ENCODE measurements at regions not wholly inside any gene's neighbourhood (a gene's known extent, or its start where the extent isn't known, plus 50 kb on each side); places are given as distances from the start of the nearest gene placed in this dataset.

GRCh38 chr20:24199501-24199900, 210.9 kb upstream of the GGTLC1 start:
- TF ChIP-seq EP300 (IDR thresholded peaks at IDR 0.05; ENCODE audit: borderline replicate concordance) (no peak), ZBTB7A (IDR thresholded peaks at IDR 0.05; ENCODE audit: low read depth) (no peak), TEAD4 (IDR thresholded peaks at IDR 0.05) (no peak), FOXM1 (IDR thresholded peaks at IDR 0.05; ENCODE audit: borderline replicate concordance, low read depth) (no peak), CREB1 (IDR thresholded peaks at IDR 0.05; ENCODE audit: low read depth) (no peak), EGR1 (IDR thresholded peaks at IDR 0.05) (no peak), CEBPB (IDR thresholded peaks at IDR 0.05) (no peak), YY1 (IDR thresholded peaks at IDR 0.05; ENCODE audit: low read depth) (no peak), NFIC (IDR thresholded peaks at IDR 0.05) (no peak), TAF1 (IDR thresholded peaks at IDR 0.05; ENCODE audit: low read depth) (no peak)
- TF ChIP-seq, protein P1, sequence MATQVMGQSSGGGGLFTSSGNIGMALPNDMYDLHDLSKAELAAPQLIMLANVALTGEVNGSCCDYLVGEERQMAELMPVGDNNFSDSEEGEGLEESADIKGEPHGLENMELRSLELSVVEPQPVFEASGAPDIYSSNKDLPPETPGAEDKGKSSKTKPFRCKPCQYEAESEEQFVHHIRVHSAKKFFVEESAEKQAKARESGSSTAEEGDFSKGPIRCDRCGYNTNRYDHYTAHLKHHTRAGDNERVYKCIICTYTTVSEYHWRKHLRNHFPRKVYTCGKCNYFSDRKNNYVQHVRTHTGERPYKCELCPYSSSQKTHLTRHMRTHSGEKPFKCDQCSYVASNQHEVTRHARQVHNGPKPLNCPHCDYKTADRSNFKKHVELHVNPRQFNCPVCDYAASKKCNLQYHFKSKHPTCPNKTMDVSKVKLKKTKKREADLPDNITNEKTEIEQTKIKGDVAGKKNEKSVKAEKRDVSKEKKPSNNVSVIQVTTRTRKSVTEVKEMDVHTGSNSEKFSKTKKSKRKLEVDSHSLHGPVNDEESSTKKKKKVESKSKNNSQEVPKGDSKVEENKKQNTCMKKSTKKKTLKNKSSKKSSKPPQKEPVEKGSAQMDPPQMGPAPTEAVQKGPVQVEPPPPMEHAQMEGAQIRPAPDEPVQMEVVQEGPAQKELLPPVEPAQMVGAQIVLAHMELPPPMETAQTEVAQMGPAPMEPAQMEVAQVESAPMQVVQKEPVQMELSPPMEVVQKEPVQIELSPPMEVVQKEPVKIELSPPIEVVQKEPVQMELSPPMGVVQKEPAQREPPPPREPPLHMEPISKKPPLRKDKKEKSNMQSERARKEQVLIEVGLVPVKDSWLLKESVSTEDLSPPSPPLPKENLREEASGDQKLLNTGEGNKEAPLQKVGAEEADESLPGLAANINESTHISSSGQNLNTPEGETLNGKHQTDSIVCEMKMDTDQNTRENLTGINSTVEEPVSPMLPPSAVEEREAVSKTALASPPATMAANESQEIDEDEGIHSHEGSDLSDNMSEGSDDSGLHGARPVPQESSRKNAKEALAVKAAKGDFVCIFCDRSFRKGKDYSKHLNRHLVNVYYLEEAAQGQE (IDR thresholded peaks at IDR 0.05; ENCODE audit: low read depth): no peak

GRCh38 chr20:24194143-24194542, 205.6 kb upstream of the GGTLC1 start:
- TF ChIP-seq EGR1 (IDR thresholded peaks at IDR 0.05) (no peak), YY1 (IDR thresholded peaks at IDR 0.05; ENCODE audit: low read depth) (no peak), CEBPB (IDR thresholded peaks at IDR 0.05) (0 out of 2 replicates have a peak, but pooled peaks have one; percentile 17)

GRCh38 chr20:24190905-24191304, 202.3 kb upstream of the GGTLC1 start:
- TF ChIP-seq NFIC (IDR thresholded peaks at IDR 0.05) (no peak), TCF12 (IDR thresholded peaks at IDR 0.05; ENCODE audit: low read depth) (no peak), ZBTB7A (IDR thresholded peaks at IDR 0.05; ENCODE audit: low read depth) (no peak), EP300 (IDR thresholded peaks at IDR 0.05; ENCODE audit: borderline replicate concordance) (no peak), EGR1 (IDR thresholded peaks at IDR 0.05) (no peak), TEAD4 (IDR thresholded peaks at IDR 0.05) (no peak), CEBPB (IDR thresholded peaks at IDR 0.05) (no peak), TAF1 (IDR thresholded peaks at IDR 0.05; ENCODE audit: low read depth) (no peak), CREB1 (IDR thresholded peaks at IDR 0.05; ENCODE audit: low read depth) (no peak), YY1 (IDR thresholded peaks at IDR 0.05; ENCODE audit: low read depth) (no peak)
- TF ChIP-seq, protein P2, sequence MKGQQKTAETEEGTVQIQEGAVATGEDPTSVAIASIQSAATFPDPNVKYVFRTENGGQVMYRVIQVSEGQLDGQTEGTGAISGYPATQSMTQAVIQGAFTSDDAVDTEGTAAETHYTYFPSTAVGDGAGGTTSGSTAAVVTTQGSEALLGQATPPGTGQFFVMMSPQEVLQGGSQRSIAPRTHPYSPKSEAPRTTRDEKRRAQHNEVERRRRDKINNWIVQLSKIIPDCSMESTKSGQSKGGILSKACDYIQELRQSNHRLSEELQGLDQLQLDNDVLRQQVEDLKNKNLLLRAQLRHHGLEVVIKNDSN (IDR thresholded peaks at IDR 0.05): no peak
- TF ChIP-seq, protein P1 (IDR thresholded peaks at IDR 0.05; ENCODE audit: low read depth): no peak
- TF ChIP-seq, protein P3, sequence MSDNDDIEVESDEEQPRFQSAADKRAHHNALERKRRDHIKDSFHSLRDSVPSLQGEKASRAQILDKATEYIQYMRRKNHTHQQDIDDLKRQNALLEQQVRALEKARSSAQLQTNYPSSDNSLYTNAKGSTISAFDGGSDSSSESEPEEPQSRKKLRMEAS (IDR thresholded peaks at IDR 0.05): no peak

- TF ChIP-seq YY1 (IDR thresholded peaks at IDR 0.05; ENCODE audit: low read depth): no peak
- TF ChIP-seq RAD21 (IDR thresholded peaks at IDR 0.05; ENCODE audit: low read depth): no peak
- no peak for TF ChIP-seq TCF12 (IDR thresholded peaks at IDR 0.05; ENCODE audit: low read depth)
- no peak for TF ChIP-seq CREB1 (IDR thresholded peaks at IDR 0.05; ENCODE audit: low read depth)
- TF ChIP-seq TEAD4 (IDR thresholded peaks at IDR 0.05): no peak
- TF ChIP-seq ZBTB7A (IDR thresholded peaks at IDR 0.05; ENCODE audit: low read depth): no peak
- TF ChIP-seq EP300 (IDR thresholded peaks at IDR 0.05; ENCODE audit: borderline replicate concordance): no peak
- no peak for TF ChIP-seq NFIC (IDR thresholded peaks at IDR 0.05)
- TF ChIP-seq, protein P1 (IDR thresholded peaks at IDR 0.05; ENCODE audit: low read depth): no peak
- TF ChIP-seq, protein P2 (IDR thresholded peaks at IDR 0.05): no peak
- TF ChIP-seq, protein P3 (IDR thresholded peaks at IDR 0.05): no peak
- TF ChIP-seq FOXM1 (IDR thresholded peaks at IDR 0.05; ENCODE audit: borderline replicate concordance, low read depth): no peak
- TF ChIP-seq TAF1 (IDR thresholded peaks at IDR 0.05; ENCODE audit: low read depth): no peak
- TF ChIP-seq CEBPB (IDR thresholded peaks at IDR 0.05): no peak
These were observed 197.2 kb upstream of the GGTLC1 start for GRCh38 chr20:24185791-24186190.

GRCh38 chr20:24181151-24181550, 192.6 kb upstream of the GGTLC1 start:
- TF ChIP-seq NFIC (IDR thresholded peaks at IDR 0.05): no peak
- TF ChIP-seq CEBPB (IDR thresholded peaks at IDR 0.05): no peak
- no peak for TF ChIP-seq RAD21 (IDR thresholded peaks at IDR 0.05; ENCODE audit: low read depth)
- TF ChIP-seq, protein P3 (IDR thresholded peaks at IDR 0.05): no peak
- TF ChIP-seq, protein P2 (IDR thresholded peaks at IDR 0.05): no peak
- TF ChIP-seq, protein P1 (IDR thresholded peaks at IDR 0.05; ENCODE audit: low read depth): no peak
- TF ChIP-seq YY1 (IDR thresholded peaks at IDR 0.05; ENCODE audit: low read depth): no peak
- TF ChIP-seq TEAD4 (IDR thresholded peaks at IDR 0.05): no peak
- TF ChIP-seq CREB1 (IDR thresholded peaks at IDR 0.05; ENCODE audit: low read depth): no peak
- TF ChIP-seq EP300 (IDR thresholded peaks at IDR 0.05; ENCODE audit: borderline replicate concordance): no peak
- no peak for TF ChIP-seq TAF1 (IDR thresholded peaks at IDR 0.05; ENCODE audit: low read depth)
- no peak for TF ChIP-seq FOXM1 (IDR thresholded peaks at IDR 0.05; ENCODE audit: borderline replicate concordance, low read depth)
- no peak for TF ChIP-seq EGR1 (IDR thresholded peaks at IDR 0.05)
- no peak for TF ChIP-seq ZBTB7A (IDR thresholded peaks at IDR 0.05; ENCODE audit: low read depth)
- TF ChIP-seq TCF12 (IDR thresholded peaks at IDR 0.05; ENCODE audit: low read depth): no peak

Data from Ishikawa (cell line).